ENCODE measurements at regions not wholly inside any gene's neighbourhood (a gene's known extent, or its start where the extent isn't known, plus 50 kb on each side); places are given as distances from the start of the nearest gene placed in this dataset.

- TF ChIP-seq, protein P1, sequence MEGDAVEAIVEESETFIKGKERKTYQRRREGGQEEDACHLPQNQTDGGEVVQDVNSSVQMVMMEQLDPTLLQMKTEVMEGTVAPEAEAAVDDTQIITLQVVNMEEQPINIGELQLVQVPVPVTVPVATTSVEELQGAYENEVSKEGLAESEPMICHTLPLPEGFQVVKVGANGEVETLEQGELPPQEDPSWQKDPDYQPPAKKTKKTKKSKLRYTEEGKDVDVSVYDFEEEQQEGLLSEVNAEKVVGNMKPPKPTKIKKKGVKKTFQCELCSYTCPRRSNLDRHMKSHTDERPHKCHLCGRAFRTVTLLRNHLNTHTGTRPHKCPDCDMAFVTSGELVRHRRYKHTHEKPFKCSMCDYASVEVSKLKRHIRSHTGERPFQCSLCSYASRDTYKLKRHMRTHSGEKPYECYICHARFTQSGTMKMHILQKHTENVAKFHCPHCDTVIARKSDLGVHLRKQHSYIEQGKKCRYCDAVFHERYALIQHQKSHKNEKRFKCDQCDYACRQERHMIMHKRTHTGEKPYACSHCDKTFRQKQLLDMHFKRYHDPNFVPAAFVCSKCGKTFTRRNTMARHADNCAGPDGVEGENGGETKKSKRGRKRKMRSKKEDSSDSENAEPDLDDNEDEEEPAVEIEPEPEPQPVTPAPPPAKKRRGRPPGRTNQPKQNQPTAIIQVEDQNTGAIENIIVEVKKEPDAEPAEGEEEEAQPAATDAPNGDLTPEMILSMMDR (IDR thresholded peaks at IDR 0.05), result no peak
- TF ChIP-seq EP300 (IDR thresholded peaks at IDR 0.05) (no peak), POLR2A (IDR thresholded peaks at IDR 0.05; ENCODE audit: low read depth) (no peak), POLR2AphosphoS5 (IDR thresholded peaks at IDR 0.05) (no peak)
- Histone ChIP-seq H3K4me1 (no peaks in the 10 kb centered on the region), H3K27ac (replicated peaks in 1 of 4) (no peak overlapping the region), H3K27me3 (no peaks in the 10 kb centered on the region), H3K36me3 (no peaks in the 10 kb centered on the region), H3K4me3 (no peak overlapping the region), H3K9me3 (no peaks in the 10 kb centered on the region)
- intact Hi-C loops (cut with DNase I), result no loop called here
- no peak for DNase-seq (ENCODE audit: extremely low spot score)
- WGBS, result 82% methylated on average over 7 of the region's 7 CpGs
Measured at GRCh38 chr4:180567080-180567479, 1676.1 kb upstream of the TENM3 start.

- DNase-seq (ENCODE audit: extremely low spot score), result no peak
- Histone ChIP-seq H3K4me1 (no peaks in the 10 kb centered on the region), H3K27me3 (no peaks in the 10 kb centered on the region), H3K9me3 (no peaks in the 10 kb centered on the region), H3K27ac (replicated peaks in 1 of 4) (no peak overlapping the region), H3K36me3 (no peaks in the 10 kb centered on the region), H3K4me3 (no peak overlapping the region)
- TF ChIP-seq, protein P1 (IDR thresholded peaks at IDR 0.05), result no peak
- TF ChIP-seq POLR2A (IDR thresholded peaks at IDR 0.05; ENCODE audit: low read depth) (no peak), EP300 (IDR thresholded peaks at IDR 0.05) (no peak), POLR2AphosphoS5 (IDR thresholded peaks at IDR 0.05) (no peak)
- WGBS, result 75% methylated on average over 7 of the region's 7 CpGs
- intact Hi-C loops (cut with DNase I), result no loop called here
Measured at GRCh38 chr4:180571516-180572055, 1671.6 kb upstream of the TENM3 start.

- Histone ChIP-seq H3K9me3 (no peaks in the 10 kb centered on the region), H3K4me1 (no peaks in the 10 kb centered on the region), H3K27me3 (no peaks in the 10 kb centered on the region), H3K36me3 (no peaks in the 10 kb centered on the region), H3K4me3 (no peak overlapping the region), H3K27ac (replicated peaks in 1 of 4) (no peak overlapping the region)
- WGBS, result 67% methylated on average over 2 of the region's 2 CpGs
- intact Hi-C loops (cut with DNase I), result no loop called here
- TF ChIP-seq, protein P1 (IDR thresholded peaks at IDR 0.05), result no peak
- TF ChIP-seq EP300 (IDR thresholded peaks at IDR 0.05), result no peak
- no peak for TF ChIP-seq POLR2AphosphoS5 (IDR thresholded peaks at IDR 0.05)
- TF ChIP-seq POLR2A (IDR thresholded peaks at IDR 0.05; ENCODE audit: low read depth), result no peak
- DNase-seq (ENCODE audit: extremely low spot score), result no peak
Measured at GRCh38 chr4:180578175-180578574, 1665.0 kb upstream of the TENM3 start.

- no peak for DNase-seq (ENCODE audit: extremely low spot score)
- intact Hi-C loops (cut with DNase I), result no loop called here
Measured at GRCh38 chr4:180581061-180581460, 1662.1 kb upstream of the TENM3 start.

More at GRCh38 chr4:180581061-180581460, 1662.1 kb upstream of the TENM3 start:
- no peaks in the 10 kb centered on the region for H3K27me3 ChIP-seq
- H3K27ac ChIP-seq (replicated peaks in 1 of 4), result no peak overlapping the region
- no peak overlapping the region for H3K4me3 ChIP-seq
- H3K4me1 ChIP-seq, result no peaks in the 10 kb centered on the region
- 82% methylated on average over 4 of the region's 4 CpGs for WGBS
- no peaks in the 10 kb centered on the region for H3K36me3 ChIP-seq
- H3K9me3 ChIP-seq, result no peaks in the 10 kb centered on the region
- TF ChIP-seq EP300 (IDR thresholded peaks at IDR 0.05) (no peak), POLR2AphosphoS5 (IDR thresholded peaks at IDR 0.05) (no peak), POLR2A (IDR thresholded peaks at IDR 0.05; ENCODE audit: low read depth) (no peak)
- TF ChIP-seq, protein P1 (IDR thresholded peaks at IDR 0.05), result no peak

Measured in esophagus muscularis mucosa (tissue), 4 donors.